Right forelimb (tissue), 1 donor: ENCODE measurements at regions not wholly inside any gene's neighbourhood (a gene's known extent, or its start where the extent isn't known, plus 50 kb on each side); places are given as distances from the start of the nearest gene placed in this dataset.
A peak's percentile ranks its signal among the peaks of the same experiment; 100 is the strongest.

Experiments used
- DNase-seq: peaks from one replicate; pipeline ENCODE4 v3.0.0-alpha.2; 2018

- peak; percentile 80 for DNase-seq
These were observed 129.6 kb upstream of the SLC1A4 start for GRCh38 chr2:64859312-64860212.

- no peak for DNase-seq
These were observed 128.8 kb upstream of the SLC1A4 start for GRCh38 chr2:64860276-64860885.

GRCh38 chr2:64860936-64861335 is 128.3 kb upstream of the SLC1A4 start:
- no peak for DNase-seq

- DNase-seq: no peak
These were observed 127.5 kb upstream of the SLC1A4 start for GRCh38 chr2:64861452-64862397.

GRCh38 chr2:64862623-64863022 is 126.6 kb upstream of the SLC1A4 start:
- no peak for DNase-seq

- no peak for DNase-seq
These were observed 125.9 kb upstream of the SLC1A4 start for GRCh38 chr2:64863097-64863820.

- peak; percentile 84 for DNase-seq
These were observed 123.9 kb upstream of the SLC1A4 start for GRCh38 chr2:64865073-64865830.

- no peak for DNase-seq
These were observed 123.3 kb upstream of the SLC1A4 start for GRCh38 chr2:64865831-64866345.

GRCh38 chr2:64866797-64867196 is 122.4 kb upstream of the SLC1A4 start:
- DNase-seq: no peak

- no peak for DNase-seq
These were observed 121.8 kb upstream of the SLC1A4 start for GRCh38 chr2:64867253-64867996.

- no peak for DNase-seq
These were observed 120.1 kb upstream of the SLC1A4 start for GRCh38 chr2:64869126-64869525.

- DNase-seq: peak; percentile 86
These were observed 115.7 kb upstream of the SLC1A4 start for GRCh38 chr2:64873472-64873924.

- DNase-seq: no peak
These were observed 114.6 kb upstream of the SLC1A4 start for GRCh38 chr2:64874593-64874992.

GRCh38 chr2:64875368-64875767 is 113.8 kb upstream of the SLC1A4 start:
- no peak for DNase-seq

GRCh38 chr2:64876137-64876647 is 113.0 kb upstream of the SLC1A4 start:
- no peak for DNase-seq

GRCh38 chr2:64879745-64880144 is 109.5 kb upstream of the SLC1A4 start:
- no peak for DNase-seq

- DNase-seq: no peak
These were observed 108.8 kb upstream of the SLC1A4 start for GRCh38 chr2:64880193-64880951.

GRCh38 chr2:64881037-64881492 is 108.1 kb upstream of the SLC1A4 start:
- DNase-seq: no peak

GRCh38 chr2:64887565-64887964 is 101.6 kb upstream of the SLC1A4 start:
- no peak for DNase-seq
